GM12865 (cell line): ENCODE measurements at regions not wholly inside any gene's neighbourhood (a gene's known extent, or its start where the extent isn't known, plus 50 kb on each side); places are given as distances from the start of the nearest gene placed in this dataset.

ENCODE experiments used
- DNase-seq: peaks from one replicate; pipeline ENCODE4 v3.0.0; 2010; ENCODE audit warnings: low read depth
- H3K4me3 ChIP-seq: 2 replicates; pipeline ENCODE4 v1.5.1; 2011; ENCODE audit warnings: mild to moderate bottlenecking, low read depth, low read length, control low read depth
- CTCF ChIP-seq: IDR thresholded peaks from 2 replicates; pipeline ENCODE4 v1.5.1; 2011; ENCODE audit warnings: low read length, control low read depth, low read depth, inconsistent platforms; ENCODE audit not compliant: insufficient read depth; ENCODE audit errors: missing control alignments

- no peak overlapping the region for H3K4me3 ChIP-seq
- DNase-seq = no peak
- TF ChIP-seq CTCF = no peak
These were observed 94.2 kb upstream of the THRB start for GRCh38 chr3:24588629-24589512.

GRCh38 chr3:24589513-24589851 is 94.8 kb upstream of the THRB start:
- H3K4me3 ChIP-seq = no peak overlapping the region
- no peak for DNase-seq
- TF ChIP-seq CTCF = no peak

GRCh38 chr3:24589931-24590880 is 95.6 kb upstream of the THRB start:
- TF ChIP-seq CTCF = no peak
- no peak overlapping the region for H3K4me3 ChIP-seq
- no peak for DNase-seq

- no peak overlapping the region for H3K4me3 ChIP-seq
- no peak for TF ChIP-seq CTCF
- no peak for DNase-seq
These were observed 96.5 kb upstream of the THRB start for GRCh38 chr3:24591191-24591590.

GRCh38 chr3:24591661-24592555 is 97.3 kb upstream of the THRB start:
- TF ChIP-seq CTCF = no peak
- H3K4me3 ChIP-seq = no peak overlapping the region
- DNase-seq = no peak

- no peak for DNase-seq
- no peak for TF ChIP-seq CTCF
- H3K4me3 ChIP-seq = no peak overlapping the region
These were observed 99.5 kb upstream of the THRB start for GRCh38 chr3:24594161-24594560.
